H9 (cell line): ENCODE measurements at regions not wholly inside any gene's neighbourhood (a gene's known extent, or its start where the extent isn't known, plus 50 kb on each side); places are given as distances from the start of the nearest gene placed in this dataset.
"Not testable (repeated sequence)": the region's sequence is repeated elsewhere in the genome, so short reads cannot be mapped to it uniquely, and the experiment has no call there.

ENCODE experiments used
- DNase-seq: peaks from one replicate; pipeline ENCODE4 v3.0.0-alpha.2; 2017
- H2AFZ ChIP-seq: one replicate; pipeline ENCODE4 v1.6.1; 2013; ENCODE audit warnings: mild to moderate bottlenecking, low read length, control low read depth, moderate library complexity
- H2AK5ac ChIP-seq: 2 replicates; pipeline ENCODE4 v1.6.1; 2013; ENCODE audit warnings: low read length, control low read depth, mixed read lengths; ENCODE audit not compliant: insufficient read length
- H2BK120ac ChIP-seq: one replicate; pipeline ENCODE4 v1.6.1; 2013; ENCODE audit warnings: low read depth, mild to moderate bottlenecking, low read length, control low read depth, inconsistent platforms; ENCODE audit not compliant: poor library complexity, severe bottlenecking
- H2BK12ac ChIP-seq: 2 replicates; pipeline ENCODE4 v1.6.1; 2013; ENCODE audit warnings: low read length, control low read depth, mixed read lengths, low read depth; ENCODE audit not compliant: insufficient read length
- H2BK15ac ChIP-seq: 2 replicates; pipeline ENCODE4 v1.6.1; 2013; ENCODE audit warnings: low read depth, low read length, control low read depth
- H2BK20ac ChIP-seq: one replicate; pipeline ENCODE4 v1.6.1; 2013; ENCODE audit warnings: low read depth, mild to moderate bottlenecking, low read length, control low read depth, inconsistent platforms; ENCODE audit not compliant: poor library complexity, severe bottlenecking
- H2BK5ac ChIP-seq: 2 replicates; pipeline ENCODE4 v1.6.1; 2013; ENCODE audit warnings: low read length, control low read depth, mixed read lengths; ENCODE audit not compliant: insufficient read length
- H3K14ac ChIP-seq: 2 replicates; pipeline ENCODE4 v1.6.1; 2013; ENCODE audit warnings: low read length, control low read depth; ENCODE audit not compliant: insufficient read depth
- H3K18ac ChIP-seq: 2 replicates; pipeline ENCODE4 v1.6.1; 2013; ENCODE audit warnings: low read depth, mild to moderate bottlenecking, mixed read lengths, low read length, control low read depth; ENCODE audit not compliant: insufficient read length
- H3K23ac ChIP-seq: 2 replicates; pipeline ENCODE4 v1.6.1; 2013; ENCODE audit warnings: low read length, control low read depth, mixed read lengths, low read depth; ENCODE audit not compliant: insufficient read length
- H3K23me2 ChIP-seq: 2 replicates; pipeline ENCODE4 v1.6.1; 2013; ENCODE audit warnings: low read depth, mild to moderate bottlenecking, mixed read lengths, low read length, control low read depth; ENCODE audit not compliant: insufficient read length, poor library complexity, severe bottlenecking
- H3K27ac ChIP-seq: 2 replicates; pipeline ENCODE4 v1.5.1; 2013; ENCODE audit warnings: low read length, control low read depth, mixed read lengths, low read depth; ENCODE audit not compliant: insufficient read length
- H3K27me3 ChIP-seq: 2 replicates; pipeline ENCODE4 v1.6.1; 2013; ENCODE audit warnings: low read length, control low read depth, inconsistent platforms; ENCODE audit not compliant: insufficient read depth
- H3K4ac ChIP-seq: 2 replicates; pipeline ENCODE4 v1.6.1; 2013; ENCODE audit warnings: low read depth, mild to moderate bottlenecking, control low read depth, inconsistent platforms, low read length, moderate library complexity
- H3K4me1 ChIP-seq: 2 replicates; pipeline ENCODE4 v1.6.1; 2013; ENCODE audit warnings: low read length, control low read depth, inconsistent platforms; ENCODE audit not compliant: insufficient read depth
- H3K4me2 ChIP-seq: 2 replicates; pipeline ENCODE4 v1.6.1; 2013; ENCODE audit warnings: low read length, control low read depth, mixed read lengths; ENCODE audit not compliant: insufficient read length, insufficient read depth
- H3K56ac ChIP-seq: 2 replicates; pipeline ENCODE4 v1.6.1; 2013; ENCODE audit warnings: low read depth, mild to moderate bottlenecking, mixed read lengths, low read length, control low read depth; ENCODE audit not compliant: insufficient read length
- H3K79me1 ChIP-seq: 2 replicates; pipeline ENCODE4 v1.6.1; 2013; ENCODE audit warnings: low read depth, mild to moderate bottlenecking, moderate library complexity, low read length, control low read depth, inconsistent platforms; ENCODE audit not compliant: insufficient read depth, poor library complexity, severe bottlenecking
- H3K79me2 ChIP-seq: 2 replicates; pipeline ENCODE4 v1.6.1; 2013; ENCODE audit warnings: low read length, control low read depth, inconsistent platforms; ENCODE audit not compliant: insufficient read depth
- H3K9ac ChIP-seq: 2 replicates; pipeline ENCODE4 v1.6.1; 2013; ENCODE audit warnings: low read length, control low read depth, mixed read lengths; ENCODE audit not compliant: insufficient read length; ENCODE audit errors: extremely low read depth
- H3K9me3 ChIP-seq: one replicate; pipeline ENCODE4 v1.6.1; 2013; ENCODE audit warnings: low read depth, low read length, inconsistent platforms; ENCODE audit not compliant: control insufficient read depth
- H3T11ph ChIP-seq: one replicate; pipeline ENCODE4 v1.6.1; 2013; ENCODE audit warnings: mild to moderate bottlenecking, low read length, control low read depth, inconsistent platforms
- H4K20me1 ChIP-seq: one replicate; pipeline ENCODE4 v1.6.1; 2013; ENCODE audit not compliant: control insufficient read depth, insufficient read length, insufficient read depth
- H4K5ac ChIP-seq: 2 replicates; pipeline ENCODE4 v1.6.1; 2013; ENCODE audit warnings: low read depth, mild to moderate bottlenecking, mixed read lengths, low read length, control low read depth; ENCODE audit not compliant: insufficient read length
- H4K8ac ChIP-seq: replicated peaks from 2 replicates; pipeline ENCODE4 v1.6.1; 2013; ENCODE audit warnings: low read length, control low read depth, mixed read lengths, low read depth; ENCODE audit not compliant: insufficient read length
- H4K91ac ChIP-seq: 2 replicates; pipeline ENCODE4 v1.6.1; 2013; ENCODE audit warnings: low read depth, mild to moderate bottlenecking, moderate library complexity, mixed read lengths, low read length, control low read depth; ENCODE audit not compliant: insufficient read length
- H3K27ac Mint-ChIP-seq, 3 experiments: 2 replicates in 2 of 3; 3 replicates in 1 of 3; pipeline ENCODE4 v1.8.0; 2020 to 2021; ENCODE audit warnings: mixed read lengths in 3 of 3, mild to moderate bottlenecking in 1 of 3, moderate library complexity in 1 of 3
- H3K27me3 Mint-ChIP-seq: 2 replicates; pipeline ENCODE4 v1.8.0; 2021; ENCODE audit warnings: low read depth, mild to moderate bottlenecking, moderate library complexity, mixed read lengths
- H3K36me3 Mint-ChIP-seq, 3 experiments: 2 replicates in 2 of 3; 3 replicates in 1 of 3; pipeline ENCODE4 v1.8.0; 2020 to 2021; ENCODE audit warnings: low read depth in 3 of 3, mixed read lengths in 3 of 3; ENCODE audit not compliant: insufficient read depth in 1 of 3
- H3K4me1 Mint-ChIP-seq, 2 experiments: 2 replicates each; pipeline ENCODE4 v1.8.0; 2020; ENCODE audit warnings: mixed read lengths in 2 of 2
- H3K4me3 Mint-ChIP-seq, 2 experiments: 2 replicates in 1 of 2; 3 replicates in 1 of 2; pipeline ENCODE4 v1.8.0; 2020 to 2021; ENCODE audit warnings: mild to moderate bottlenecking in 2 of 2, mixed read lengths in 2 of 2, moderate library complexity in 1 of 2
- H3K9me3 Mint-ChIP-seq, 2 experiments: 2 replicates in 1 of 2; 3 replicates in 1 of 2; pipeline ENCODE4 v1.8.0; 2020; ENCODE audit warnings: mild to moderate bottlenecking in 2 of 2, mixed read lengths in 2 of 2, moderate library complexity in 1 of 2
- CTCF ChIP-seq: fragments of 200-600 bp; sonication (generic); conservative IDR thresholded peaks from 3 replicates; pipeline ENCODE4 v1.8.0; 2021; ENCODE audit warnings: antibody characterized with exemption, mild to moderate bottlenecking
- WGBS: extraction: QIAGEN DNeasy Blood & Tissue Kit; methylation state at CpG from one replicate; pipeline ENCODE4 v1.1.7; 2013; ENCODE audit warnings: missing lambda C conversion rate, low lambda C conversion rate, mixed read lengths; ENCODE audit not compliant: insufficient read length; ENCODE audit errors: extremely low coverage; 5-methylcytosine and 5-hydroxymethylcytosine counted together

GRCh38 chr7:142478479-142479220 is 220.8 kb upstream of the PRSS58 start:
- Histone ChIP-seq H2BK5ac (no peak overlapping the region), H3K79me2 (no peaks in the 10 kb centered on the region), H4K91ac (no peak overlapping the region), H3K27ac (no peak overlapping the region), H3K27me3 (no peaks in the 10 kb centered on the region), H3K18ac (no peak overlapping the region), H2AK5ac (no peak overlapping the region), H2AFZ (no peak overlapping the region), H4K20me1 (no peaks in the 10 kb centered on the region), H3T11ph (no peak overlapping the region), H3K23ac (no peak overlapping the region), H2BK15ac (no peak overlapping the region), H3K4ac (no peak overlapping the region), H4K5ac (no peak overlapping the region), H2BK120ac (no peak overlapping the region), H3K9ac (no peak overlapping the region), H3K9me3 (no peaks in the 10 kb centered on the region), H4K8ac (no peak overlapping the region), H3K4me1 (no peaks in the 10 kb centered on the region), H2BK12ac (no peak overlapping the region), H3K79me1 (no peaks in the 10 kb centered on the region), H3K56ac (no peak overlapping the region), H2BK20ac (no peak overlapping the region), H3K14ac (no peak overlapping the region), H3K4me2 (no peak overlapping the region), H3K23me2 (no peaks in the 10 kb centered on the region)
- WGBS = no CpG with 5 or more reads among the region's 9 CpGs
- peaks cover 6% of the 10 kb centered on the region for H3K27me3 Mint-ChIP-seq
- peaks cover 6 to 13% of the 10 kb centered on the region in 2 experiments for H3K4me1 Mint-ChIP-seq
- TF ChIP-seq CTCF = peak; percentile 78
- H3K4me3 Mint-ChIP-seq = no peak overlapping the region
- DNase-seq = no peak
- no peaks in the 10 kb centered on the region; a peak in 1 of 7 replicates for H3K36me3 Mint-ChIP-seq
- H3K27ac Mint-ChIP-seq = no peak overlapping the region
- no peaks in the 10 kb centered on the region for H3K9me3 Mint-ChIP-seq

GRCh38 chr7:142477801-142478200 is 219.9 kb upstream of the PRSS58 start:
- H3K56ac ChIP-seq, H3K9ac ChIP-seq, H3K23ac ChIP-seq, DNase-seq, H3K18ac ChIP-seq, H3K27me3 ChIP-seq, H3K79me2 ChIP-seq, H3K9me3 Mint-ChIP-seq, H3K4ac ChIP-seq, H2BK12ac ChIP-seq, H2BK15ac ChIP-seq, H3K4me2 ChIP-seq, H4K91ac ChIP-seq, H3K9me3 ChIP-seq, H4K20me1 ChIP-seq, H3K14ac ChIP-seq, H2BK120ac ChIP-seq, H2AFZ ChIP-seq, H4K8ac ChIP-seq, H2BK20ac ChIP-seq, H3K4me3 Mint-ChIP-seq, H3K23me2 ChIP-seq, H3K36me3 Mint-ChIP-seq, H3K27ac Mint-ChIP-seq, H3K79me1 ChIP-seq, H3K4me1 ChIP-seq, H3K27ac ChIP-seq, H2BK5ac ChIP-seq, H2AK5ac ChIP-seq, H3K27me3 Mint-ChIP-seq, H3T11ph ChIP-seq, H4K5ac ChIP-seq: not testable (repeated sequence)
- whole genome bisulfite sequencing = no CpG with 5 or more reads among the region's 5 CpGs
- H3K4me1 Mint-ChIP-seq = peaks cover 6 to 13% of the 10 kb centered on the region in 2 experiments
